ENCODE measurements at regions not wholly inside any gene's neighbourhood (a gene's known extent, or its start where the extent isn't known, plus 50 kb on each side); places are given as distances from the start of the nearest gene placed in this dataset.

DNA sequence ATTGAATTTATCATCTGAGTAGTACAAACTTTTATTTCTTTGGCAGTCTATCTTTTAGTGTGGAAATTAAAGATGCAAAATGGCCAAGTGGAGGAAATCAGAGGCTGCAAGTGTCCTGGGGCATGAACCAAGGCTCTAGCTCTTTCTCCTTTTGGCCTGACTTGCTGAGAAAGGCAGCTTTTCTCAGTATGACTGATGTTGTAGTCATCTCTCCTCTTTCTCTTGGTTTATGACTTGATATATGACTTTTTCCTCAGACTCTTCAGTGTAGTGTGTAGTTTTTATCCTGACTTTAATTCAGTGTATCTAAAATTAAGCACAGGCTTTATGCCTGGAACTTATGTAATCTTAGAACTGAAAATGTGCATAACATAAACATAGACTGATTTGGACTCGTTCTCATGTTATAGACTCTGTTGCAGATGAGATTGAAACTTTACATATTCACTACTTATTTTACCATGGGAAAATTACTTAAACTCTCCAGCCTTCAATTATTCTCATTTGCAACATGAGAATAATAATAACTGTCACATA is 65.7 kb downstream of the SLITRK5 start:
- intact Hi-C loops (cut with DNase I), result no loop called here
- H3K4me1 ChIP-seq, result no peaks in the 10 kb centered on the region
- no peaks in the 10 kb centered on the region for H3K36me3 ChIP-seq
- no peak for DNase-seq (ENCODE audit: low spot score in 2 of 2)
- H3K27me3 ChIP-seq, result no peaks in the 10 kb centered on the region
- no peaks in the 10 kb centered on the region for H3K9me3 ChIP-seq
- TF ChIP-seq, protein P1, sequence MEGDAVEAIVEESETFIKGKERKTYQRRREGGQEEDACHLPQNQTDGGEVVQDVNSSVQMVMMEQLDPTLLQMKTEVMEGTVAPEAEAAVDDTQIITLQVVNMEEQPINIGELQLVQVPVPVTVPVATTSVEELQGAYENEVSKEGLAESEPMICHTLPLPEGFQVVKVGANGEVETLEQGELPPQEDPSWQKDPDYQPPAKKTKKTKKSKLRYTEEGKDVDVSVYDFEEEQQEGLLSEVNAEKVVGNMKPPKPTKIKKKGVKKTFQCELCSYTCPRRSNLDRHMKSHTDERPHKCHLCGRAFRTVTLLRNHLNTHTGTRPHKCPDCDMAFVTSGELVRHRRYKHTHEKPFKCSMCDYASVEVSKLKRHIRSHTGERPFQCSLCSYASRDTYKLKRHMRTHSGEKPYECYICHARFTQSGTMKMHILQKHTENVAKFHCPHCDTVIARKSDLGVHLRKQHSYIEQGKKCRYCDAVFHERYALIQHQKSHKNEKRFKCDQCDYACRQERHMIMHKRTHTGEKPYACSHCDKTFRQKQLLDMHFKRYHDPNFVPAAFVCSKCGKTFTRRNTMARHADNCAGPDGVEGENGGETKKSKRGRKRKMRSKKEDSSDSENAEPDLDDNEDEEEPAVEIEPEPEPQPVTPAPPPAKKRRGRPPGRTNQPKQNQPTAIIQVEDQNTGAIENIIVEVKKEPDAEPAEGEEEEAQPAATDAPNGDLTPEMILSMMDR (IDR thresholded peaks at IDR 0.05), result no peak
- H3K4me3 ChIP-seq, result no peak overlapping the region
- H3K27ac ChIP-seq, result no peak overlapping the region

DNA sequence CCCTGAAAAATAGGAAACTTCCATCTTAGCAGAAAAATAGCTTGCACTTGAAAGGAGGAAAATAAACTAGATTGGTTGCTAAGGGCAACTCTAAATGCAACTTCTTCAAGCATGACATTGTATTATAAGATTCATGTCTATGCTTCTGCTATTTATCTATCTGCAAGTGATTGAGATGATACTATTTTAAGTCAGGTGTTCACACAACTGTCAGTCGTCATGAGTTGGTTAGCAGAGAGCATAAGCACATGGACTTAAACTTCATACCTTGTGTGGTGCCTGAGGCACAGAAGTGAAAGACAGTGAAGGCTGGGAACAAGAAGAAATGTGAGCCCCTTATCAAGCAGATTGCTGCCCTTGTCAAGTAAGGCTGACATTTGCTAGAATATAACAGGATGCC is 82.9 kb downstream of the SLITRK5 start:
- H3K4me3 ChIP-seq, result no peak overlapping the region
- H3K27me3 ChIP-seq, result no peaks in the 10 kb centered on the region
- H3K9me3 ChIP-seq, result no peaks in the 10 kb centered on the region
- no peak overlapping the region for H3K27ac ChIP-seq
- DNase-seq (ENCODE audit: low spot score in 2 of 2), result no peak
- no peaks in the 10 kb centered on the region for H3K4me1 ChIP-seq
- intact Hi-C loops (cut with DNase I), result no loop called here
- no peaks in the 10 kb centered on the region for H3K36me3 ChIP-seq
- TF ChIP-seq, protein P1 (IDR thresholded peaks at IDR 0.05), result no peak

DNA sequence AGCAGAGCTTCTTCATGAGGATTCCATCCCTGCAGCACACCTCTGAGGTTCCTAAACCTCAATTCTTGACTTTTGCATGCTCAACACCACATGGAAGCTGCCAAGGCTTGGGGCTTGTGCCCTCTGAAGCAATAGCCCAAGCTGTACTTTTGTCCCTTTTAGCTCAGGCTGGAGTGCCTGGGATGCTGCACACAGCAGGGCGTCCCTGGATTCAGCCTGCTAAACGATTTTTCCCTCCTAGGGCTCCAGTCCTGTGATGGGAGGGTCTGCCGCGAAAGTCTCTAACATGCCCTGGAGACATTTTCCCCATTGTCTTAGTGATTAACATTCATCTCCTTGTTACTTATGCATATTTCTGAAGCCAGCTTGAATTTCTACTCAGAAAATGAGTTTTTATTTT is 98.3 kb downstream of the SLITRK5 start:
- Histone ChIP-seq H3K4me3 (no peak overlapping the region), H3K4me1 (no peaks in the 10 kb centered on the region), H3K36me3 (no peaks in the 10 kb centered on the region), H3K27ac (no peak overlapping the region), H3K27me3 (no peaks in the 10 kb centered on the region), H3K9me3 (no peaks in the 10 kb centered on the region)
- DNase-seq (ENCODE audit: low spot score in 2 of 2), result no peak
- TF ChIP-seq, protein P1 (IDR thresholded peaks at IDR 0.05), result no peak
- intact Hi-C loops (cut with DNase I), result no loop called here

DNA sequence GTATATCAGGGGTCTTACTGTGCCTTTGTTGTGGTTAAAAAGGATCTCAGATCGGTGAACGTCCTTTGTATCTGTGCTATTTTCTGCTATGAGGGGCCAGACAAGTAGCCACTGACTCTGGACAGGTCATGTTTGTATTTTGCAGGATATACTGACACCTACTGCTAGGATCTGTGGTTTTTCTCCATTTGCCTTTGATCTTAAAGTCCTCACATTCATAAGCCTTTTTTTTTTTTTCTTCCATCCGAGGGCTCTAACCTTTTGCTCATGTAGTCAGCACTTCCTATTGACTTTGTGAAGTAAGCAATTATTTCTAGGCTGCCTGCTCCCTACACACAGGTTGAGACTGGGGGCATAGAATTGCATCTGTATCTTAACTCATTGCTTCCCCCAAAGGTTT is 106.2 kb downstream of the SLITRK5 start:
- TF ChIP-seq, protein P1 (IDR thresholded peaks at IDR 0.05), result no peak
- H3K9me3 ChIP-seq, result no peaks in the 10 kb centered on the region
- no peak for DNase-seq (ENCODE audit: low spot score in 2 of 2)
- intact Hi-C loops (cut with DNase I), result no loop called here
- no peak overlapping the region for H3K27ac ChIP-seq
- H3K4me3 ChIP-seq, result no peak overlapping the region
- no peaks in the 10 kb centered on the region for H3K4me1 ChIP-seq
- no peaks in the 10 kb centered on the region for H3K36me3 ChIP-seq
- no peaks in the 10 kb centered on the region for H3K27me3 ChIP-seq

DNA sequence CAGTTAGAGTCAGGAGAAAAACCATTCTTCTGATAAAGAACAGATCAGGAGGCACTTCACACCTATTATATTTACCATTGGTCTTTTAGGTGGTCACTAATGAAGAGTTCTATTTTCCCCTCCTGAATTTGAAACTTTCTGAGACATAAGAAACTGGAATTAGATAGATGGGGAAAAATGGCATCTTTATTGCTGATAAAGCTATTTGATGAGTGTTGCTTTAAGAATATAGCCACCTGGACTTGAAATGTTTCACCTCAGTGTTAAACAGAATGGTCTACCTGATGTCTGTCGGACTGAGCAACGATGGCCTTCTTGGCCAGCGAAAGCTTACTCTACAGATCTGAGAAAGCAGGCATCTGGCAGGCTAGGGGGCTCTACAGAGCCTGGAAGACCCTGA is 107.0 kb downstream of the SLITRK5 start:
- H3K4me3 ChIP-seq, result no peak overlapping the region
- no peak for DNase-seq (ENCODE audit: low spot score in 2 of 2)
- intact Hi-C loops (cut with DNase I), result no loop called here
- H3K27ac ChIP-seq, result no peak overlapping the region
- no peaks in the 10 kb centered on the region for H3K4me1 ChIP-seq
- no peaks in the 10 kb centered on the region for H3K27me3 ChIP-seq
- no peaks in the 10 kb centered on the region for H3K36me3 ChIP-seq
- H3K9me3 ChIP-seq, result no peaks in the 10 kb centered on the region
- TF ChIP-seq, protein P1 (IDR thresholded peaks at IDR 0.05), result no peak

DNA sequence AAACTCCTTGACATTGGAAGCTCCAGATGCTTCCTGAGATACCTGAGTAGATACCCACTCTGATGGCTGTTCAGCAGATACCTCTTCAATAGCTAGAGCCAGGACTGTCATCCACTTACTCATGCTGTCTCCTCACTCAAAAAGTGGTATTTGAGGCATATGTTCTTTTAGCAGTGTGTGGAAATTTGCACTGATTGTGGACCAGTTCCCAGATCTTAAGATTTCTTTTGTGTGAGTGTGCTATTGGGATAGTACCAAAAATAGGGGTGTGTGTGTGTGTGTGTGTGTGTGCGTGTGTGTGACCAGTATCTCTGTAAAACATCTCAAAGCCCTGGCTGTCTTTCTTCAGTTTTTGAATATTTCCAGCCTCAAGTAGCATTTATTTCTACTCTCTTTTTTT is 108.3 kb downstream of the SLITRK5 start:
- TF ChIP-seq, protein P1 (IDR thresholded peaks at IDR 0.05), result no peak
- DNase-seq (ENCODE audit: low spot score in 2 of 2), result no peak

More for the DNA sequence above, 108.3 kb downstream of the SLITRK5 start:
- no peaks in the 10 kb centered on the region for H3K4me1 ChIP-seq
- intact Hi-C loops (cut with DNase I), result no loop called here
- no peaks in the 10 kb centered on the region for H3K36me3 ChIP-seq
- H3K27ac ChIP-seq, result no peak overlapping the region
- no peak overlapping the region for H3K4me3 ChIP-seq
- H3K27me3 ChIP-seq, result no peaks in the 10 kb centered on the region
- no peaks in the 10 kb centered on the region for H3K9me3 ChIP-seq
